H1 (cell line): ENCODE measurements at regions not wholly inside any gene's neighbourhood (a gene's known extent, or its start where the extent isn't known, plus 50 kb on each side); places are given as distances from the start of the nearest gene placed in this dataset.

ENCODE experiments used
- CTCF ChIA-PET: fragments of 300-600 bp; sonication (Branson Sonifier 250); formaldehyde crosslinking; loops from one replicate; lab custom pipeline; 2021; ENCODE audit not compliant: partially characterized antibody; lab: Charles Lee
- POLR2A ChIA-PET: fragments of 300-600 bp; sonication (Branson Sonifier 250); formaldehyde crosslinking; loops from one replicate; lab custom pipeline; 2021; ENCODE audit warnings: inconsistent platforms; ENCODE audit not compliant: partially characterized antibody; lab: Charles Lee
- DNase-seq, 2 experiments: peaks; one replicate each; pipeline versions ENCODE4 v3.0.0 to v3.0.0-alpha.2; 2010 to 2022; ENCODE audit warnings: low spot score in 2 of 2, low read depth in 1 of 2, mixed read lengths in 1 of 2
- FAIRE-seq: peaks from 2 replicates; lab custom pipeline; 2011; peaks lifted over from hg19 to GRCh38; lab: Jason Lieb, UNC
- H2AFZ ChIP-seq: 2 replicates; pipeline ENCODE4 v1.8.1; 2012; ENCODE audit warnings: low read length, inconsistent platforms
- H2AK5ac ChIP-seq: 2 replicates; pipeline ENCODE4 v1.6.1; 2013; ENCODE audit warnings: low read depth, low read length
- H2BK120ac ChIP-seq: replicated peaks from 2 replicates; pipeline ENCODE3; 2013; ENCODE audit warnings: low read depth, low read length, inconsistent platforms
- H2BK12ac ChIP-seq: 2 replicates; pipeline ENCODE4 v1.6.1; 2013; ENCODE audit warnings: low read depth, low read length
- H2BK15ac ChIP-seq: 2 replicates; pipeline ENCODE4 v1.6.1; 2013; ENCODE audit warnings: low read length
- H2BK20ac ChIP-seq: 2 replicates; pipeline ENCODE4 v1.6.1; 2013; ENCODE audit warnings: low read length
- H2BK5ac ChIP-seq: 2 replicates; pipeline ENCODE4 v1.6.1; 2013; ENCODE audit warnings: low read depth, low read length
- H3K14ac ChIP-seq: 2 replicates; pipeline ENCODE4 v1.6.1; 2013; ENCODE audit warnings: inconsistent platforms; ENCODE audit not compliant: insufficient read length
- H3K18ac ChIP-seq: 2 replicates; pipeline ENCODE4 v1.6.1; 2013; ENCODE audit warnings: low read length; ENCODE audit errors: extremely low read depth
- H3K23ac ChIP-seq: 2 replicates; pipeline ENCODE4 v1.6.1; 2013; ENCODE audit warnings: inconsistent platforms; ENCODE audit not compliant: insufficient read length
- H3K23me2 ChIP-seq: 2 replicates; pipeline ENCODE4 v1.6.1; 2013; ENCODE audit warnings: low read depth, low read length
- H3K27ac ChIP-seq: 2 replicates; pipeline ENCODE4 v1.6.1; 2011; ENCODE audit warnings: low read depth, low read length, inconsistent platforms
- H3K27me3 ChIP-seq, 4 experiments: replicated peaks in 1 of 4; 1 replicate in 1 of 4; 2 replicates in 3 of 4; pipeline versions ENCODE4 v1.6.1 to v1.8.1; 2011 to 2013; ENCODE audit warnings: low read length in 3 of 4, mild to moderate bottlenecking in 3 of 4, inconsistent platforms in 2 of 4, mixed read lengths in 2 of 4, moderate library complexity in 1 of 4; ENCODE audit not compliant: control insufficient read depth in 3 of 4, insufficient read depth in 3 of 4; ENCODE audit errors: extremely low read depth in 1 of 4
- H3K36me3 ChIP-seq, 4 experiments: 2 replicates each; pipeline versions ENCODE4 v1.6.1 to v1.8.1; 2011 to 2013; ENCODE audit warnings: mild to moderate bottlenecking in 4 of 4, low read length in 3 of 4, moderate library complexity in 2 of 4, control low read depth in 1 of 4, inconsistent platforms in 1 of 4; ENCODE audit not compliant: insufficient read depth in 4 of 4, control insufficient read depth in 2 of 4
- H3K4ac ChIP-seq: replicated peaks from 2 replicates; pipeline ENCODE3; 2013; ENCODE audit warnings: low read length, low read depth, mixed read lengths, inconsistent platforms; ENCODE audit not compliant: insufficient read length
- H3K4me1 ChIP-seq, 4 experiments: replicated peaks in 1 of 4; 1 replicate in 1 of 4; 2 replicates in 3 of 4; pipeline versions ENCODE4 v1.6.1 to v1.8.1; 2011 to 2013; ENCODE audit warnings: low read length in 3 of 4, inconsistent platforms in 2 of 4, mixed read lengths in 1 of 4; ENCODE audit not compliant: insufficient read depth in 4 of 4, control insufficient read depth in 3 of 4
- H3K4me2 ChIP-seq, 2 experiments: 2 replicates each; pipeline versions ENCODE4 v1.6.1 to v1.8.1; 2011 to 2013; ENCODE audit warnings: low read depth in 2 of 2, low read length in 2 of 2, control low read depth in 1 of 2, inconsistent platforms in 1 of 2, mild to moderate bottlenecking in 1 of 2; ENCODE audit not compliant: insufficient read depth in 1 of 2
- H3K4me3 ChIP-seq, 4 experiments: fragments of 200-600, 300-600 bp in 1 of 4; sonication (generic), shearing (Covaris generic), sonication (Bioruptor Twin) in 1 of 4; 2 replicates each; pipeline versions ENCODE4 v1.5.1 to v1.8.1; 2011 to 2016; ENCODE audit warnings: low read length in 4 of 4, low read depth in 3 of 4, control low read depth in 2 of 4, inconsistent platforms in 2 of 4, mild to moderate bottlenecking in 2 of 4, mixed read lengths in 1 of 4, moderate library complexity in 1 of 4; ENCODE audit not compliant: insufficient read depth in 2 of 4; ENCODE audit errors: extremely low read depth in 1 of 4
- H3K56ac ChIP-seq: replicated peaks from 2 replicates; pipeline ENCODE3; 2013; ENCODE audit warnings: low read depth, mild to moderate bottlenecking, mixed read lengths, low read length, inconsistent platforms; ENCODE audit not compliant: insufficient read length
- H3K79me1 ChIP-seq: 2 replicates; pipeline ENCODE4 v1.6.1; 2013; ENCODE audit warnings: low read depth, low read length, control low read depth
- H3K79me2 ChIP-seq, 2 experiments: 2 replicates each; pipeline versions ENCODE4 v1.6.1 to v1.8.1; 2012 to 2013; ENCODE audit warnings: low read length in 2 of 2, mild to moderate bottlenecking in 2 of 2, inconsistent platforms in 1 of 2; ENCODE audit not compliant: insufficient read depth in 2 of 2, control insufficient read depth in 1 of 2
- H3K9ac ChIP-seq, 4 experiments: replicated peaks in 1 of 4; 1 replicate in 1 of 4; 2 replicates in 3 of 4; pipeline versions ENCODE4 v1.6.1 to v1.8.1; 2011 to 2013; ENCODE audit warnings: low read depth in 3 of 4, low read length in 3 of 4, control low read depth in 2 of 4, mild to moderate bottlenecking in 2 of 4, moderate library complexity in 2 of 4, inconsistent platforms in 1 of 4; ENCODE audit errors: extremely low read depth in 1 of 4
- H3K9me3 ChIP-seq, 2 experiments: 2 replicates each; pipeline versions ENCODE4 v1.6.1 to v1.8.1; 2012 to 2013; ENCODE audit warnings: mild to moderate bottlenecking in 2 of 2, moderate library complexity in 2 of 2, control low read depth in 1 of 2, inconsistent platforms in 1 of 2, low read depth in 1 of 2, low read length in 1 of 2, mixed read lengths in 1 of 2; ENCODE audit not compliant: insufficient read depth in 2 of 2
- H4K20me1 ChIP-seq, 2 experiments: replicated peaks in 1 of 2; 2 replicates each; pipeline versions ENCODE3 to v1.8.1; 2011 to 2013; ENCODE audit warnings: inconsistent platforms in 2 of 2, low read length in 2 of 2, mild to moderate bottlenecking in 1 of 2; ENCODE audit not compliant: insufficient read depth in 2 of 2, control insufficient read depth in 1 of 2
- H4K5ac ChIP-seq: 2 replicates; pipeline ENCODE4 v1.6.1; 2013; ENCODE audit warnings: low read length, low read depth, mixed read lengths, inconsistent platforms; ENCODE audit not compliant: insufficient read length
- H4K8ac ChIP-seq: 2 replicates; pipeline ENCODE4 v1.8.0; 2013; ENCODE audit warnings: mild to moderate bottlenecking, moderate library complexity, low read length, inconsistent platforms; ENCODE audit not compliant: insufficient read depth; ENCODE audit errors: extremely low read depth
- H4K91ac ChIP-seq: replicated peaks from 2 replicates; pipeline ENCODE3; 2013; ENCODE audit warnings: low read length, mixed read lengths, inconsistent platforms; ENCODE audit not compliant: insufficient read length
- KDM1A ChIP-seq: fragments of 200-600, 300-600 bp; sonication (generic); IDR thresholded peaks from 2 replicates; pipeline ENCODE4 v1.7.1; 2016; ENCODE audit warnings: mild to moderate bottlenecking, low read length, borderline replicate concordance
- KDM4A ChIP-seq: IDR thresholded peaks from one replicate; pipeline ENCODE4 v1.7.1; 2012; ENCODE audit warnings: low read depth, mild to moderate bottlenecking, moderate library complexity, low read length, inconsistent platforms; ENCODE audit not compliant: severe bottlenecking
- SAP30 ChIP-seq: fragments of 300-600 bp; sonication (generic); IDR thresholded peaks from 2 replicates; pipeline ENCODE4 v1.7.1; 2012; ENCODE audit warnings: low read length, moderate library complexity, mild to moderate bottlenecking, inconsistent platforms; ENCODE audit not compliant: insufficient read depth, insufficient replicate concordance
- WGBS, 2 experiments: shearing (Covaris generic) in 1 of 2; methylation state at CpG; one replicate each; pipeline versions ENCODE4 v1.1.6 to v1.1.7; 2013 to 2015; ENCODE audit warnings: low lambda C conversion rate in 2 of 2, mixed read lengths in 2 of 2, inconsistent platforms in 1 of 2, low coverage in 1 of 2, missing lambda C conversion rate in 1 of 2; ENCODE audit not compliant: insufficient replicate concordance in 2 of 2, insufficient coverage in 1 of 2, insufficient read length in 1 of 2; ENCODE audit errors: extremely low coverage in 1 of 2, missing lambda C conversion rate in 1 of 2; 5-methylcytosine and 5-hydroxymethylcytosine counted together

- H4K5ac ChIP-seq, result no peak overlapping the region
- H3K23ac ChIP-seq, result no peak overlapping the region
- H3K56ac ChIP-seq, result no peak overlapping the region
- H2BK20ac ChIP-seq, result no peak overlapping the region
- H3K27me3 ChIP-seq, result no peaks in the 10 kb centered on the region
- no peak overlapping the region for H4K91ac ChIP-seq
- H2AK5ac ChIP-seq, result no peak overlapping the region
- no peak overlapping the region for H3K27ac ChIP-seq
- H2BK15ac ChIP-seq, result no peak overlapping the region
- H3K14ac ChIP-seq, result no peak overlapping the region
- no peak overlapping the region for H2BK12ac ChIP-seq
- ChIA-PET CTCF (no interaction called here), POLR2A (no interaction called here)
- H3K4ac ChIP-seq, result no peak overlapping the region
- H3K4me3 ChIP-seq, result no peak overlapping the region
- 0 out of 4 replicates have a peak, but pooled peaks cover 0 to 6% of the 10 kb centered on the region in 2 experiments for H3K9me3 ChIP-seq
- H3K18ac ChIP-seq, result no peak overlapping the region
- H3K36me3 ChIP-seq, result peaks cover 0 to 2% (median 0%) of the 10 kb centered on the region in 4 experiments; a peak in 2 of 8 replicates
- H3K4me1 ChIP-seq, result no peaks in the 10 kb centered on the region
- H2AFZ ChIP-seq, result no peak overlapping the region
- H2BK5ac ChIP-seq, result no peak overlapping the region
- no peak overlapping the region for H2BK120ac ChIP-seq
- no peak overlapping the region for H3K9ac ChIP-seq
- no peaks in the 10 kb centered on the region for H3K79me1 ChIP-seq
- no peak for DNase-seq
- WGBS, 2 experiments, result 100% methylated on average over 1 of the region's 1 CpG; no CpG with 5 or more reads in 1 of the 2 experiments
- H4K8ac ChIP-seq, result no peak overlapping the region
- H3K4me2 ChIP-seq, result no peak overlapping the region
- H3K79me2 ChIP-seq, result no peaks in the 10 kb centered on the region
- H4K20me1 ChIP-seq, result no peaks in the 10 kb centered on the region
- no peaks in the 10 kb centered on the region for H3K23me2 ChIP-seq
- no peak for FAIRE-seq
- no peak for TF ChIP-seq SAP30
- TF ChIP-seq KDM4A, result no peak
- no peak for TF ChIP-seq KDM1A
Observed at GRCh38 chr5:4447657-4448056, 692.5 kb upstream of the ADAMTS16 start.
